Esophagus squamous epithelium (tissue), 4 donors: ENCODE measurements at regions not wholly inside any gene's neighbourhood (a gene's known extent, or its start where the extent isn't known, plus 50 kb on each side); places are given as distances from the start of the nearest gene placed in this dataset.

Source experiments
- POLR2A ChIP-seq, 4 donors: fragments of 450-650 bp; IDR thresholded peaks; one replicate each; pipeline ENCODE4 v1.6.1; 2017; ENCODE audit warnings: antibody characterized with exemption in 4 of 4, mild to moderate bottlenecking in 4 of 4, moderate library complexity in 3 of 4
- TF ChIP-seq, protein P1 (sequence below), 6 experiments: fragments of 450-650 bp in 4 of 6; fragments of 200-600 bp in 2 of 6; sonication (generic) in 2 of 6; IDR thresholded peaks; one replicate each; pipeline ENCODE4 v1.5.1; 2016 to 2019; ENCODE audit warnings: antibody characterized with exemption in 6 of 6, mild to moderate bottlenecking in 4 of 6, moderate library complexity in 4 of 6

DNA sequence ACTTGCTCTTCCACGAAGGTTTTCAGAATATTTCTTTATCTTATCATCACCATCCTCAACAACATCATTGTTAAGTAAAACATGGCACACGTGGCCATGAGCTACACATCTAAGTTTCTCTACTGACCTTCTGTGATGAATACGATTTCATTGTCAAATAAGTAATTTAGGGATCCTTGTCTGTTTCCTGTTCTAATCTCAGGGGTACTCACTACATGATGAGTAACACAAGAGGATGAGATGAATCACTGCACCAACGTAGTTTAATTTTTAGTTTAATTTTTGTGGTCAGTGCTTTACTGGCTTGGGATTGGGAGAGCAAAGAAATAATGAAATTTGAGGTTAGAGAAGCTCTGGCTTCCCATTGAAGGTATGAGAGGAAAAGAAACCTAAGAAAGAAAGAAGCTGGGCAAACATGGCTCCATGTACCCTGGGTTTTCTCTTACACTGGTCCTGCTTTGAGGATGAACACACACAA is 461.9 kb upstream of the KLF6 start:
- no peak for TF ChIP-seq POLR2A (IDR thresholded peaks at IDR 0.05)
- TF ChIP-seq, protein P1, sequence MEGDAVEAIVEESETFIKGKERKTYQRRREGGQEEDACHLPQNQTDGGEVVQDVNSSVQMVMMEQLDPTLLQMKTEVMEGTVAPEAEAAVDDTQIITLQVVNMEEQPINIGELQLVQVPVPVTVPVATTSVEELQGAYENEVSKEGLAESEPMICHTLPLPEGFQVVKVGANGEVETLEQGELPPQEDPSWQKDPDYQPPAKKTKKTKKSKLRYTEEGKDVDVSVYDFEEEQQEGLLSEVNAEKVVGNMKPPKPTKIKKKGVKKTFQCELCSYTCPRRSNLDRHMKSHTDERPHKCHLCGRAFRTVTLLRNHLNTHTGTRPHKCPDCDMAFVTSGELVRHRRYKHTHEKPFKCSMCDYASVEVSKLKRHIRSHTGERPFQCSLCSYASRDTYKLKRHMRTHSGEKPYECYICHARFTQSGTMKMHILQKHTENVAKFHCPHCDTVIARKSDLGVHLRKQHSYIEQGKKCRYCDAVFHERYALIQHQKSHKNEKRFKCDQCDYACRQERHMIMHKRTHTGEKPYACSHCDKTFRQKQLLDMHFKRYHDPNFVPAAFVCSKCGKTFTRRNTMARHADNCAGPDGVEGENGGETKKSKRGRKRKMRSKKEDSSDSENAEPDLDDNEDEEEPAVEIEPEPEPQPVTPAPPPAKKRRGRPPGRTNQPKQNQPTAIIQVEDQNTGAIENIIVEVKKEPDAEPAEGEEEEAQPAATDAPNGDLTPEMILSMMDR (IDR thresholded peaks at IDR 0.05): no peak
